NOMO-1 treated with DMSO at 0.1 percent for 48 hours (cell line): ENCODE measurements at regions not wholly inside any gene's neighbourhood (a gene's known extent, or its start where the extent isn't known, plus 50 kb on each side); places are given as distances from the start of the nearest gene placed in this dataset.

Experiments used
- DNase-seq: peaks from one replicate; lab custom pipeline; 2025; ENCODE audit not compliant: unreplicated experiment; lab: John Stamatoyannopoulos, UW

- DNase-seq = no peak
These were observed 58.7 kb upstream of the SH3RF3 start for GRCh38 chr2:109070290-109070689.

- no peak for DNase-seq
These were observed 59.4 kb upstream of the SH3RF3 start for GRCh38 chr2:109069331-109070194.

GRCh38 chr2:109068811-109069210 is 60.2 kb upstream of the SH3RF3 start:
- no peak for DNase-seq

- no peak for DNase-seq
These were observed 61.3 kb upstream of the SH3RF3 start for GRCh38 chr2:109067631-109068125.

GRCh38 chr2:109066917-109067597 is 61.9 kb upstream of the SH3RF3 start:
- no peak for DNase-seq

GRCh38 chr2:109066501-109066900 is 62.5 kb upstream of the SH3RF3 start:
- DNase-seq = no peak

- no peak for DNase-seq
These were observed 63.6 kb upstream of the SH3RF3 start for GRCh38 chr2:109065391-109065734.

GRCh38 chr2:109064660-109065390 is 64.2 kb upstream of the SH3RF3 start:
- no peak for DNase-seq

- DNase-seq = no peak
These were observed 65.9 kb upstream of the SH3RF3 start for GRCh38 chr2:109062859-109063700.

- no peak for DNase-seq
These were observed 66.7 kb upstream of the SH3RF3 start for GRCh38 chr2:109062145-109062858.

- DNase-seq = no peak
These were observed 67.3 kb upstream of the SH3RF3 start for GRCh38 chr2:109061736-109062135.

GRCh38 chr2:109060496-109060895 is 68.5 kb upstream of the SH3RF3 start:
- DNase-seq = no peak

GRCh38 chr2:109059474-109060165 is 69.4 kb upstream of the SH3RF3 start:
- no peak for DNase-seq

GRCh38 chr2:109058802-109059201 is 69.8 kb upstream of the EDAR start:
- DNase-seq = no peak

GRCh38 chr2:109058191-109058632 is 69.2 kb upstream of the EDAR start:
- no peak for DNase-seq

GRCh38 chr2:109057686-109058085 is 68.7 kb upstream of the EDAR start:
- no peak for DNase-seq

- no peak for DNase-seq
These were observed 66.4 kb upstream of the EDAR start for GRCh38 chr2:109055435-109055834.

- DNase-seq = no peak
These were observed 65.8 kb upstream of the EDAR start for GRCh38 chr2:109054865-109055264.

- no peak for DNase-seq
These were observed 64.7 kb upstream of the EDAR start for GRCh38 chr2:109053716-109054115.
